ENCODE measurements at regions not wholly inside any gene's neighbourhood (a gene's known extent, or its start where the extent isn't known, plus 50 kb on each side); places are given as distances from the start of the nearest gene placed in this dataset.

DNA sequence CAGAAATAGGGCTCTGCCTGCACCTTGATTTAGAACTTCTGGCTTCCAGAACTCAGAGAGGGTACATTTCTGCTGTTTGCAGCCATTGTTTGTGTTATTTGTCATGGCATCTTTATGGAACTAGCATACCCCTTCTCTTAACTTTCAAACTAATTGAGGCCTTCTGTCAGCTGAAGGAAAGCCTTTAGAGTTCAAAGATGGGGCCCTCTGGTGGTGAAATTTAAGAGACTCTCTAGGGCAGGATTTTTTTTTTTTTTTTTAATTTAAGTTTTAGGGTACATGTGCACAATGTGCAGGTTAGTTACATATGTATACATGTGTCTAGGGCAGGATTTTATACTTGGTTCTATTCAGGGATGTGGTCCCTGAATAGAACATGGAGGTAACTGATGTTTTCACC, 260.6 kb upstream of the LINC00305 start:
- no peak overlapping the region for H3K4me3 Mint-ChIP-seq
- DNase-seq (ENCODE audit: low spot score in 2 of 2) (no peak), ATAC-seq (replicated peaks; ENCODE audit: extremely low read depth, poor library complexity, severe bottlenecking) (no peak)
- H3K36me3 Mint-ChIP-seq (ENCODE audit: insufficient read depth), result peaks cover 1% of the 10 kb centered on the region
- no peaks in the 10 kb centered on the region for H3K27me3 Mint-ChIP-seq
- H3K9me3 Mint-ChIP-seq, result peaks cover 8% of the 10 kb centered on the region
- no peak overlapping the region for H3K27ac Mint-ChIP-seq (ENCODE audit: low read depth)
- H3K4me1 Mint-ChIP-seq, result no peaks in the 10 kb centered on the region

DNA sequence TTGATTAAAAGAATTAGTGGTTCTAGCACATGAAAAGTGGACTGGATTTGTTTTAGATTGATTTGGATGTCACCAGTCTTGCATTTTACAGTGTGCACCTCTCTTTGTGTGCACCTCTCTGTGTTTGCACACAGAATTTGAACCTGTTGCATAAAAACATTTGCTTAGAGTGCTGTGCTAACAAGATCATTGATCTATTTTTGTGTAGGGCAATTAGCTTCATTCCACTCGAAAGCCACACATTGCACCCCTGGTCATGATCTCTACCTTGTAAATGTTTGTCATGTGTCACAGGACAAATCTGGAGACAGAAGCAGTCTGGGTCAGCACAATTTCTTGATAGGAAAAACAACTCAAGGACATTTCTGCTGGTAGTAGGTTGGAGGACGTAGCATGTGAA, 258.7 kb upstream of the LINC00305 start:
- Mint-ChIP-seq H3K27me3 (no peaks in the 10 kb centered on the region), H3K27ac (ENCODE audit: low read depth) (no peak overlapping the region), H3K4me3 (no peak overlapping the region), H3K36me3 (ENCODE audit: insufficient read depth) (no peaks in the 10 kb centered on the region), H3K4me1 (no peaks in the 10 kb centered on the region), H3K9me3 (peaks cover 8% of the 10 kb centered on the region)
- no peak for ATAC-seq (replicated peaks; ENCODE audit: extremely low read depth, poor library complexity, severe bottlenecking)
- DNase-seq (ENCODE audit: low spot score in 2 of 2), result no peak

DNA sequence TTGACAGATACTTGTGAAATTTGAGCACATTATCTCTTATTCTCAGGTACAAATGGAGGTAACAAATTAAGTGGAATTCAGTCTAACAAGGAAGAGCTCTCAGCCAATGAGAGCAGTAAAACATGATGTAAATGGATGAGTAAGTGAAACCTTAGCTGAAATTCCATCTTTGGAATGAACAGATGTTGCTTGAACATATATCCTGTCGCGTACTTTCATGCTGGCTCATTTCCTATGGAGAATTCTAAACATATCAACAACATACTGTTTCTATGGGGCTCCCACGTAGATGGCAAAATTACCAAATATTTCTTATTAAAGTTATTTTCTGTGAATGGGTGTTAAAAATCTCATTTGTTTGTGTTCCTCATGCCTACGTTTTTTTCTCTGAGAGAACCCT, 256.3 kb upstream of the LINC00305 start:
- H3K36me3 Mint-ChIP-seq (ENCODE audit: insufficient read depth), result no peaks in the 10 kb centered on the region
- no peak for DNase-seq (ENCODE audit: low spot score in 2 of 2)
- ATAC-seq (replicated peaks; ENCODE audit: extremely low read depth, poor library complexity, severe bottlenecking), result no peak

DNA sequence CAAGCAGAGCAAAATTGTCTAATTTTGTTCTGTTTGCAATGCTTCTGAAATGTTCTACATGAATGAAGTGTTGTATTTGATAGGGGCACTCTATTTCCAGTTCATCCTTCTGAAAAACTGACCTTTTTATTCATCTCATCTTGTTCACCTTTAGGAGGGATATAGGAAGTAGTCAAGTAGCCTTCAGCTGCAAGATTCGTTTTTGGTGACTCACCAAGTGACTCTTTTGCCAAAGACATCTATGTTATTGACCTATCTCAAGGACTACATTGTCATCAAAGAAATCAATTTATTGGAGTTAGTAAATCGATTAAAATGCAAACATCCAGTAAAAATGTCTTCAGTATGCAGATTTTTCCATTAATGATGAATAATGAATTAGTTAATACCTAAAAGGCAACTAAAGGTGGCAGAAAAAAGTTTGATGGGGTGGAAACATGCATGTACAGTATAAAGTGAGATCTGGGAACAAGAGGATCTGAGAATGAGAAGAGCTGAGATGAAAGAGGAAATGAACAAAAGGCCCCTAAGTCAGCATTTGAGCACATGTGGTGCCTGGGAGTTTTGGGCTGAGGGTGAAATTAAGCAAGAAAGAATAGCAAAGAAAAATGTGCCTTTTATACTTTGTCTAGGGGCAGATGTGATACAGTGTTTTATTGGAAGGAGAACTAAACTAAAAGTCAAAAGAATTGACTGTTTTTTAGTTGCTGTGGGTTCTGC, 255.1 kb upstream of the LINC00305 start:
- H3K4me3 Mint-ChIP-seq, result no peak overlapping the region
- H3K27me3 Mint-ChIP-seq, result no peaks in the 10 kb centered on the region
- H3K9me3 Mint-ChIP-seq, result no peaks in the 10 kb centered on the region
- no peak overlapping the region for H3K27ac Mint-ChIP-seq (ENCODE audit: low read depth)
- H3K36me3 Mint-ChIP-seq (ENCODE audit: insufficient read depth), result no peaks in the 10 kb centered on the region
- no peak for ATAC-seq (replicated peaks; ENCODE audit: extremely low read depth, poor library complexity, severe bottlenecking)
- H3K4me1 Mint-ChIP-seq, result no peaks in the 10 kb centered on the region
- no peak for DNase-seq (ENCODE audit: low spot score in 2 of 2)

More for the DNA sequence above, 256.3 kb upstream of the LINC00305 start:
- H3K4me1 Mint-ChIP-seq, result no peaks in the 10 kb centered on the region
- no peaks in the 10 kb centered on the region for H3K9me3 Mint-ChIP-seq
- H3K4me3 Mint-ChIP-seq, result no peak overlapping the region
- no peak overlapping the region for H3K27ac Mint-ChIP-seq (ENCODE audit: low read depth)
- no peaks in the 10 kb centered on the region for H3K27me3 Mint-ChIP-seq

DNA sequence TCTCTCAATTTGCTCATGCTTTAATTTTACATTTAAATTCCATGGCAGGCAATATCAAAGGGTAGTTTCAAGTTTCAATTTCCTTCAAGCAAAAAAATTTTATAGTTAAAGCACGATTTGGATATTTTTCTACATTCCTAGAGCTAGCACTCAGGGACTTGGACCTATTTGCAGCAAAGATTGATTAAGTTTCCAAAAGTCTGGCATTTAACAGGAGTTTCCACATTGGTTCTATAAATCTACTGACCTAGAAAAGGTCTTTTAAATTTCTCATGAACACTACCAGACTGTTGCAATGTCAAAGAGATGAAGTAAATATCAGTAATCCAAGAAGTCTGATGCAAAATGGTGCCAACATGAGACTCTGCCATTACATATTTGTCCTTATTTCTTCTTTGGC, 253.7 kb upstream of the LINC00305 start:
- DNase-seq (ENCODE audit: low spot score in 2 of 2) (no peak), ATAC-seq (replicated peaks; ENCODE audit: extremely low read depth, poor library complexity, severe bottlenecking) (no peak)
- H3K27me3 Mint-ChIP-seq, result no peaks in the 10 kb centered on the region
- H3K9me3 Mint-ChIP-seq, result no peaks in the 10 kb centered on the region
- no peaks in the 10 kb centered on the region for H3K4me1 Mint-ChIP-seq
- no peak overlapping the region for H3K27ac Mint-ChIP-seq (ENCODE audit: low read depth)
- no peaks in the 10 kb centered on the region for H3K36me3 Mint-ChIP-seq (ENCODE audit: insufficient read depth)
- H3K4me3 Mint-ChIP-seq, result no peak overlapping the region

DNA sequence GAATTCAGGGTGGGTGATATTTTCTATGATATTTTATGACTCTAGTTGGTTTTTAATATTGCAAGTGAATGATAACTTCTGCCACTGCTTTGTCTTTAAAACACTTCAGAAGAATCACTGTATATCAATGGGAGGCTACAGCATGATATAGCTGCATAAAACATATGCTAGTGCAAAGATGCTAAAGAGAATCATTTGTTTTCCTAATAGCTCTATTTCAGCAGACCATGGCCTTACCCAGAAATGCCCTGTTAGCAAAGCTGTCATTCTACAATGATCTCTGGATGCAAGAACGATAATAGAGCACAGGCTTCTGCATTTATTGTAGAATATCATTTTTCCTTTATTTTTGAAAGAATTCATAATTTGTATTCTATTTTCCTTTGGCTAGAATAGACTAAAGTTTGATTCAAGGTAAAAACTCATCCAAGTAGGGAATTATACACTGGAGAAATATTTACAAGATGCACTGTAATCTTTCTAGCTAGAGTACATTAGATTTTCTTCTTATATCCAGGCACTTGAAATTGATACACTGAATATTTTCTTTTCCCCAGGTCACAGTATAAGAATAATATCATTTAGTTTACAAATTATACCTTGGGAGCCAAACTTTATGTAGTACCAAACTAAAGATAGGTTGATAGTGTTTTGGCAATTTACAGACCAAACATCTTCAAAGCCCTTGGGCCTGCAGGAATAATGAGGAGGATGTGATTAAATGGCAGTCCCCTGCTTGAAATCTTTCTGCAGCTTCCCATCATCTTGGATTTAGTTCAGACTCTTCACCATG, 252.6 kb upstream of the LINC00305 start:
- Mint-ChIP-seq H3K4me3 (no peak overlapping the region), H3K4me1 (no peaks in the 10 kb centered on the region), H3K27me3 (no peaks in the 10 kb centered on the region), H3K27ac (ENCODE audit: low read depth) (no peak overlapping the region), H3K36me3 (ENCODE audit: insufficient read depth) (no peaks in the 10 kb centered on the region), H3K9me3 (peaks cover 3% of the 10 kb centered on the region)
- ATAC-seq (replicated peaks; ENCODE audit: extremely low read depth, poor library complexity, severe bottlenecking), result no peak
- no peak for DNase-seq (ENCODE audit: low spot score in 2 of 2)

DNA sequence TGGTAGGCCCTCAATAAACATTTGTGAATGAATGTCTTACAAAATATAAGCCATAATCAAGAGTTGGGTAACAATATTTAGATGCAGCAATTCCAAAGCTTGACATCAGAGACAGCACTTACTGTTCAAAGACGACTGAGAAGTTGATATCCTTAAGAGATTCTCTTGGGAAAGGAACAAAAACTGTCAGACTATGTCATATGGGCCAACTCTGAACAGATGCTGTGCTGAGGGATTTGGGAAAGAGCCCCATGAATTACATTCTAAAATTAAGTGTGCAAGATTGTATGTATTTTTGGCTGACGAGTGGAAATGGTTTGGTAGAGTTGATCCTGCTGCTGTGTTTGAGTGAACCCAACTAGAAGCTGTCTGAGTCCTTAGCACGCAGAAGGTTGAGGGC, 250.7 kb upstream of the LINC00305 start:
- Mint-ChIP-seq H3K27ac (ENCODE audit: low read depth) (no peak overlapping the region), H3K27me3 (no peaks in the 10 kb centered on the region), H3K36me3 (ENCODE audit: insufficient read depth) (no peaks in the 10 kb centered on the region), H3K4me1 (no peaks in the 10 kb centered on the region), H3K4me3 (no peak overlapping the region), H3K9me3 (peaks cover 15% of the 10 kb centered on the region)
- no peak for ATAC-seq (replicated peaks; ENCODE audit: extremely low read depth, poor library complexity, severe bottlenecking)
- DNase-seq (ENCODE audit: low spot score in 2 of 2), result no peak

DNA sequence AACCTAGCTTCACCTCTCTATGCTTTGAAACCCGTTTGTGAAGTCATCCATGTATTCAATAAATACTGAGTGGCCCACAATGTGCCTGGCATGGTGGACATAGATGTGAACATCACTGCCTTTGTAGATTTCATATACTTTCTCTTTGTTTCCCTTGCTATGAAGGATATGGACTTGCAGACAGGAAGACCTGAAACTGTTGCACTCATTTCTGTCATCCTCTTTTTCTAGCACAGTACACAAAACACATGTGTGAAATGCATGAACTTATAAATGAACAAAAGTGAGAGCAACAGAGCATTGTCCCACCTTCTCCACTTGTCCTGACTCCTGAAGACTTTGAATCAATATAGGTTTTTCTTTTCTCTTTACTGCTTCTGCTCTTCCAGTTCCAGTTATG, 249.4 kb upstream of the LINC00305 start:
- peaks cover 18% of the 10 kb centered on the region for H3K9me3 Mint-ChIP-seq
- H3K36me3 Mint-ChIP-seq (ENCODE audit: insufficient read depth), result no peaks in the 10 kb centered on the region
- H3K27me3 Mint-ChIP-seq, result no peaks in the 10 kb centered on the region
- no peaks in the 10 kb centered on the region for H3K4me1 Mint-ChIP-seq
- ATAC-seq (replicated peaks; ENCODE audit: extremely low read depth, poor library complexity, severe bottlenecking) (no peak), DNase-seq (ENCODE audit: low spot score in 2 of 2) (no peak)
- no peak overlapping the region for H3K27ac Mint-ChIP-seq (ENCODE audit: low read depth)
- no peak overlapping the region for H3K4me3 Mint-ChIP-seq

DNA sequence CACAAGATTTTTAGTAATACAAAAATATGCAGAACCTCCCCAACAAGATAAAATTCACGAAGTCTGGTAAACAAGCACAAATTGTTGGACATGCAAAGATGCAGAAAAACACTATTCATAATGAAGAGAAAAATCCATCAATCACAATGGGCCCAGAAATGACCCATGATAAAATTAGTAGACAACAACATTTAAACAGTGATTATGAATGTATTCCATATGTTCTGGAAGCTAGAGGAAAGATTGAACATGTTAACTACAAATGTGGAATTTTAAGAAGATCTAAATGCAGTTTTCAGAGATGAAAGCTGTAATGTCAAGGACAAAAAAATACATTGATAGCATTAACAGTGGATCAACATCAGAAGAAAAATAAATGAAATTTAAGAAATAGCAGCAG, 243.3 kb upstream of the LINC00305 start:
- Mint-ChIP-seq H3K4me3 (no peak overlapping the region), H3K4me1 (no peaks in the 10 kb centered on the region), H3K36me3 (ENCODE audit: insufficient read depth) (peaks cover 3% of the 10 kb centered on the region), H3K27ac (ENCODE audit: low read depth) (no peak overlapping the region), H3K27me3 (no peaks in the 10 kb centered on the region), H3K9me3 (peaks cover 31% of the 10 kb centered on the region)
- ATAC-seq (replicated peaks; ENCODE audit: extremely low read depth, poor library complexity, severe bottlenecking) (no peak), DNase-seq (ENCODE audit: low spot score in 2 of 2) (no peak)

DNA sequence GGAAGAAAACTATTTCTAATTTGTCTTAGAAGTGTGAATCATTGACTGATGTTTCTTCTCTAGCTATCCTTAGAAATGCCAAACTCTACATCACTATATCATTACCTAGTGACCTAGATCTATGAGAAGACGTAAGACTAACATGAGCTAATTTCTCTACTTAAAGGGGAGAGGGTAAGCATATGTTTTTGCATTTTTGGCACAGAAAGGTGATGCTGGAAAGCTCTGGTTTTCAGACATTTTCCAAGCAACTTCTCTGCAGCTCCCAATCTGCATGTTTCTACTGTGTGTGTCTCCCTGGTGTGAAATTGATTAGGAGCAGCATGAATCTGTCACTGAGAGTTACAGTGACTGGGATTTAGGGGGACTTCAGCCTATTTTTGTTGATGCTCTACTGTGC, 235.2 kb upstream of the LINC00305 start:
- no peak for ATAC-seq (replicated peaks; ENCODE audit: extremely low read depth, poor library complexity, severe bottlenecking)
- Mint-ChIP-seq H3K4me3 (no peak overlapping the region), H3K27ac (ENCODE audit: low read depth) (no peak overlapping the region), H3K9me3 (peaks cover 12% of the 10 kb centered on the region), H3K36me3 (ENCODE audit: insufficient read depth) (peaks cover 3% of the 10 kb centered on the region), H3K27me3 (no peaks in the 10 kb centered on the region), H3K4me1 (no peaks in the 10 kb centered on the region)
- no peak for DNase-seq (ENCODE audit: low spot score in 2 of 2)

DNA sequence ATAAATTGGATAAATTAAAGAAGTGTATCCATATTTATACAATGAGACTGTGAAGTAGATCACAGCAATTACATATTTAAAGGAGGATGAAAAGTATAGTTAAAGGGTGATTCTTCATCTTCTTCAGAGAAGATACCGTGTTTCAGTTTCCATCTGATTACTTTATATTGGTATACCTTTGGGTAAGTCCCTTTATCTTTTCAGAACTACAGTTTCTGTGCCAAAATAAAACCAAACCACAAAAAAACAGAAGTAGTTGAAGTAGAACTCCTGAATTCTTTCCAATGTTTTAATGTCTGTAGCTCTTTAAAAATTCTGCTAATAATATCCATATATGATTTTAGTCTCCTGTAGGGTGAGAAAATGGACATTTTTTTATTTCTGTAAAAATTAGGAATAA, 231.2 kb upstream of the LINC00305 start:
- ATAC-seq (replicated peaks; ENCODE audit: extremely low read depth, poor library complexity, severe bottlenecking) (no peak), DNase-seq (ENCODE audit: low spot score in 2 of 2) (no peak)
- H3K9me3 Mint-ChIP-seq, result peaks cover 17% of the 10 kb centered on the region
- no peaks in the 10 kb centered on the region for H3K4me1 Mint-ChIP-seq
- H3K4me3 Mint-ChIP-seq, result no peak overlapping the region
- H3K36me3 Mint-ChIP-seq (ENCODE audit: insufficient read depth), result no peaks in the 10 kb centered on the region
- H3K27me3 Mint-ChIP-seq, result no peaks in the 10 kb centered on the region
- H3K27ac Mint-ChIP-seq (ENCODE audit: low read depth), result no peak overlapping the region

DNA sequence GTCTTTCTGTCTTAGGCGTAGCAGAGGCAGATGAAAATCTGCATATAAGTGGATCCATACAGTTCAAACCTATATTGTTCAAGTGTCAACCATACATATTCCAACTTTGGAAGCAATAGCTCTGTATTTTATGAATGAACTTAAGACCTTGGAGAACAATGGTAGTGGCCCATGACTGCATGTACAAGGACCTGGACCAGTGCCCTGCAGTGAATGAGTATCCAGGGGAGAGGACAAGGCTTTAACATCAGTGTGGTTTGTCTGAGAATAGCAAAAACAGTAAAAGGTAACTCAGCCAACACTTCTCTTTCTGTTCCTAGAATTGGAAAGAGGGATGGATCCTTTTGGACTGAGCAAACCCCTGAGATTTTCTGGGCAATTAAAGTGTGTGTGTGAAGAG, 230.8 kb upstream of the LINC00305 start:
- ATAC-seq (replicated peaks; ENCODE audit: extremely low read depth, poor library complexity, severe bottlenecking), result no peak
- Mint-ChIP-seq H3K9me3 (peaks cover 17% of the 10 kb centered on the region), H3K27ac (ENCODE audit: low read depth) (no peak overlapping the region), H3K27me3 (no peaks in the 10 kb centered on the region), H3K36me3 (ENCODE audit: insufficient read depth) (no peaks in the 10 kb centered on the region), H3K4me1 (no peaks in the 10 kb centered on the region), H3K4me3 (no peak overlapping the region)
- DNase-seq (ENCODE audit: low spot score in 2 of 2), result no peak

DNA sequence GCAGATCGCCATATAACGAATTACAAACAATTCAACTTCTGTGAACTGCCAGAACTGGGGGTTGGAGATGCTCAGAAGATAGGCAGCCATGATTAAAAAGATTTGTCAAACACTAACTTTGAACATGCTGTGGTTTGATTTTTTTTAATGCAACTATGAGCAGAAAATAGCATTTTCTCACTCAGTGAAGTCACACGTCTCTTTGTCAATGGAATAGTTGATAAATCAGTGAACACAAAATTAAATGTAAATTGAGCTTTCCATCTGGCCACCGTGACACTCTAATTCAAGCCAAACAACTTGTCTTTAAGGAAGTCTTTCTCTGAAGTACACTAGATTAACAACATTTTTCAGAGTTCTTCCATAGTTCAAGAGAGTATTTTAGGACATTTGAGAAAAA, 228.6 kb upstream of the LINC00305 start:
- Mint-ChIP-seq H3K9me3 (peaks cover 17% of the 10 kb centered on the region), H3K4me3 (no peak overlapping the region), H3K27ac (ENCODE audit: low read depth) (no peak overlapping the region), H3K4me1 (no peaks in the 10 kb centered on the region), H3K27me3 (no peaks in the 10 kb centered on the region), H3K36me3 (ENCODE audit: insufficient read depth) (no peaks in the 10 kb centered on the region)
- ATAC-seq (replicated peaks; ENCODE audit: extremely low read depth, poor library complexity, severe bottlenecking) (no peak), DNase-seq (ENCODE audit: low spot score in 2 of 2) (no peak)
